ENCODE measurements at regions not wholly inside any gene's neighbourhood (a gene's known extent, or its start where the extent isn't known, plus 50 kb on each side); places are given as distances from the start of the nearest gene placed in this dataset.

- Histone ChIP-seq H3K27ac (no peak overlapping the region), H3K36me3 (no peaks in the 10 kb centered on the region), H3K9me3 (no peaks in the 10 kb centered on the region), H3K9ac (ENCODE audit: low read depth in 2 of 2, low read length in 2 of 2) (no peak overlapping the region), H3K4me3 (no peak overlapping the region), H3K27me3 (no peaks in the 10 kb centered on the region), H3K4me1 (no peaks in the 10 kb centered on the region)
- intact Hi-C loops (cut with DNase I): no loop called here
- TF ChIP-seq CTCF (IDR thresholded peaks at IDR 0.05): no peak
- DNase-seq: no peak
Observed at GRCh38 chr5:6861667-6862066, 148.4 kb downstream of the TENT4A start.

- Histone ChIP-seq H3K36me3 (no peaks in the 10 kb centered on the region), H3K9me3 (no peaks in the 10 kb centered on the region), H3K27ac (no peak overlapping the region), H3K4me1 (no peaks in the 10 kb centered on the region), H3K4me3 (no peak overlapping the region), H3K9ac (ENCODE audit: low read depth in 2 of 2, low read length in 2 of 2) (no peak overlapping the region), H3K27me3 (no peaks in the 10 kb centered on the region)
- DNase-seq: no peak
- TF ChIP-seq CTCF (IDR thresholded peaks at IDR 0.05): no peak
- intact Hi-C loops (cut with DNase I): no loop called here
Observed at GRCh38 chr5:6862306-6862705, 149.1 kb downstream of the TENT4A start.

GRCh38 chr5:6867712-6868111, 154.5 kb downstream of the TENT4A start:
- Histone ChIP-seq H3K36me3 (no peaks in the 10 kb centered on the region), H3K27ac (no peak overlapping the region)

GRCh38 chr5:6868171-6868570, 154.9 kb downstream of the TENT4A start:
- Histone ChIP-seq H3K4me3 (no peak overlapping the region), H3K9ac (ENCODE audit: low read depth in 2 of 2, low read length in 2 of 2) (no peak overlapping the region), H3K36me3 (no peaks in the 10 kb centered on the region), H3K9me3 (no peaks in the 10 kb centered on the region), H3K27me3 (no peaks in the 10 kb centered on the region), H3K4me1 (no peaks in the 10 kb centered on the region), H3K27ac (no peak overlapping the region)
- intact Hi-C loops (cut with DNase I): no loop called here
- no peak for DNase-seq
- TF ChIP-seq CTCF (IDR thresholded peaks at IDR 0.05): no peak

More at GRCh38 chr5:6867712-6868111, 154.5 kb downstream of the TENT4A start:
- no peaks in the 10 kb centered on the region for H3K4me1 ChIP-seq
- intact Hi-C loops (cut with DNase I): no loop called here
- TF ChIP-seq CTCF (IDR thresholded peaks at IDR 0.05): no peak
- H3K9ac ChIP-seq (ENCODE audit: low read depth in 2 of 2, low read length in 2 of 2): no peak overlapping the region
- DNase-seq: no peak
- H3K9me3 ChIP-seq: no peaks in the 10 kb centered on the region
- no peak overlapping the region for H3K4me3 ChIP-seq
- H3K27me3 ChIP-seq: no peaks in the 10 kb centered on the region

- no peak for TF ChIP-seq CTCF (IDR thresholded peaks at IDR 0.05)
- no peaks in the 10 kb centered on the region for H3K27me3 ChIP-seq
- H3K27ac ChIP-seq: no peak overlapping the region
- no peak overlapping the region for H3K4me3 ChIP-seq
- no peaks in the 10 kb centered on the region for H3K9me3 ChIP-seq
- intact Hi-C loops (cut with DNase I): no loop called here
- no peaks in the 10 kb centered on the region for H3K36me3 ChIP-seq
- H3K4me1 ChIP-seq: no peaks in the 10 kb centered on the region
- no peak for DNase-seq
- no peak overlapping the region for H3K9ac ChIP-seq (ENCODE audit: low read depth in 2 of 2, low read length in 2 of 2)
Observed at GRCh38 chr5:6868575-6869215, 155.5 kb downstream of the TENT4A start.
